Renal pelvis (tissue), 1 donor: ENCODE measurements at regions not wholly inside any gene's neighbourhood (a gene's known extent, or its start where the extent isn't known, plus 50 kb on each side); places are given as distances from the start of the nearest gene placed in this dataset.

Source experiments
- DNase-seq: peaks from one replicate; pipeline ENCODE4 v3.0.0-alpha.2; 2013

- no peak for DNase-seq
Observed at GRCh38 chr19:28972058-28972852, 240.7 kb downstream of the UQCRFS1 start.

GRCh38 chr19:28971513-28971912 lies 241.4 kb downstream of the UQCRFS1 start:
- no peak for DNase-seq

DNA sequence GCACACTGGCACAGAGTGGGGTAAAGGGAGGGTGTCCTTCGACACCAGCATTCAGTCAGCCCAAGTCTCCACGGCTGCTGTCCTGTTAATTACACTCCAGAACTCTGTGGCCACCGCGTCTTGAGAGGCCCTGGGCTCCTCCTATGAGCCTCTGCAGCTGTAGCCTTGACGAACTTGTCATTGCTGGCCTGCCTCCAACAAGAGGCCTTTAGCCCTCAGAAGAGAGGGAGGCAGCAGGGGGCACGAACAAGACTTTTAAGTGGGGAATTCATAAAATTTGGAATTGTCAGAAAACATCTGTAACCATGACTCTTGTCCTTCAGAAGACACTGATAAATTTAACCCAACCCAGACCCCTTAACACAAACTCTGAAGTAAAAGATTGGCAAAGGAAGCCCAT lies 241.9 kb downstream of the UQCRFS1 start:
- peak; percentile 84 for DNase-seq

- no peak for DNase-seq
Observed at GRCh38 chr19:28968721-28969120, 244.2 kb downstream of the UQCRFS1 start.

GRCh38 chr19:28966737-28967399 lies 246.1 kb downstream of the UQCRFS1 start:
- no peak for DNase-seq

DNA sequence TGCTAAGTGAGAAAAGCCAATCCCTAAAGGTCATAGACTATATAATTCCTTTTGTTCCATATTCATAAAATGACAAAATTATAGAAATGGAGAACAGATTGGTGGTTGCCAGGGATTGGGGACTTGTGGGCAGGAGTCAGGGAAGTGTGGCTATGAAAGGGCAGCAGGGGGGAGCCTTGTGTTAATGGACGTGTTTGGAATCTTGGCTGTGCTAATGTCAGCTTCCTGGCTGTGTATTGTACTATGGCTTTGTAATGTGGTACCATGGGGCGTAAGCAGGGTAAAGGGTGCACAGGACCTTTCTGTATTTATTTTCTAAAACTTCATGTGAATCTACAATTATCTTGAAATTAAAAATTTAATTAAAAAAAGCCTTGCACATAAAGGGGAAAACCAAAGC lies 248.5 kb downstream of the UQCRFS1 start:
- no peak for DNase-seq

GRCh38 chr19:28963486-28964250 lies 249.3 kb downstream of the UQCRFS1 start:
- DNase-seq = no peak

- no peak for DNase-seq
Observed at GRCh38 chr19:28961772-28962500, 251.0 kb downstream of the UQCRFS1 start.

DNA sequence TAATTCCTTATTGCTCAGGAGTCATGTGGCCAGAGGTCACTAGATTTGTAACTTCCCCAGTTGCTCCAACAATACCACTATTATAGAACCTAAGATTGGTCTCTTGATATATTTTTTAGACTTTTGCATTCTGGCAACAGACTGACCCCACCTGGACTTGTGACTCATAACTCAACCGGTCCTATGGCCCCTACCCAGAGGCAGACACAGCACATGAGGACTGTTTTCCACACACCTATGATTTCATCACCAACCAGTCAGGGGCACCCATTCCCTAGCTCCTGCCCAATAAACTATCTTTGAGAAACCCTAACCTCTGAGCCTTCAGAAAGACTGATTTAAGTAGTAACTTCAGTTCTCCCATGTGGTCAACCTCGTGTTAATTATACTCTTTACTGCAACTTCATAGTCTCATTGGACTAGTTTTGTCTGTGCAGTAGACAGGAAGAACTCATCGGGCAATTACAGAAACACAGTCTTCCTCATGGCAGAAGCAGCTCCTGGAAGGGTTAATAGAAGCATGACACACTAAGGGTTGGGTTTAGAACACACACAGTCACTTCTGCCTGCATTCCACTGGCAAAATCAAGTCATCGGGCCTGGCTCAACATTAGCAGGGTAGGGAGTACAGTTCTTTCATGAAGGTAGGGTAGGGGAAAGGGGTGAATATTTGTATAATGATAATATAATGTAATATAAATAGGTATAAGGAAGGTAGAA lies 251.8 kb downstream of the UQCRFS1 start:
- no peak for DNase-seq

DNA sequence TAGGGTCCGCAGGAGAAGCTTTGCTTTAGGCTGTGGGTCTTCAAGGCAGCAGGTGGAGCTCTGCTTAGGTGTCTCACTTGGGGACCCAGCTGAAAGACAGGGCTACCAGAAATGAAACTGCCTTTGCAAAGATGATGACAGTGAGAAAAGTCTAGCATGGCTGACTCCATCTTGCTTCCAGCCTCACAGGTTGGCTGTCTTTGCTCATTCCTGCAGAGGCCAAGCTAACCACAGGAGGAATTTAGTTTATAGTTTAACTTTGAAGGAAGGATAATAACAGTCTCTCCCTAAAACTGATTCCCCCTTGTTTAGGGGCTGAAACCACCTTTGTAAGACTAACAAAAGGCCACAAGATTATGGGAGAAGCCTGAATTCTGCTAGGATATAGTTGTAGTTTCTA lies 252.4 kb downstream of the UQCRFS1 start:
- no peak for DNase-seq

DNA sequence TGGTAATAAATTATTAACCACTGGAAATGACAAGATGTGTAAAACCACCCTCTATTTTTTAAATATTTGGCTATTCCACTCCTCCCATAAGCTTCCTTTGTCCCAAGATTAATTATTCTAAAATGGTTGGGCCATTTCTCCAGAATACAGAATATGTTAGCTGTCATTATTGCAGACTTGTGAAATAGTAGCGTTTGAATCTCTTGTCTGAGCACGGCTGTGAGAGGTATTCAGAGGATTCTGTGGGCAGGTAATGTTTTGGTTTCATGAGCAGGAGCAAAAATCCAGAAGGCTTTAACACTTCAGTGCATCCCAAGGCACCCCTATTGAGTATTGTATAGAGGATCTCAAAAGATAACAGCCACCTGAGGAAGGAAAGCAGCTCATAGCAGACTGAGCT lies 256.0 kb downstream of the UQCRFS1 start:
- DNase-seq = no peak

DNA sequence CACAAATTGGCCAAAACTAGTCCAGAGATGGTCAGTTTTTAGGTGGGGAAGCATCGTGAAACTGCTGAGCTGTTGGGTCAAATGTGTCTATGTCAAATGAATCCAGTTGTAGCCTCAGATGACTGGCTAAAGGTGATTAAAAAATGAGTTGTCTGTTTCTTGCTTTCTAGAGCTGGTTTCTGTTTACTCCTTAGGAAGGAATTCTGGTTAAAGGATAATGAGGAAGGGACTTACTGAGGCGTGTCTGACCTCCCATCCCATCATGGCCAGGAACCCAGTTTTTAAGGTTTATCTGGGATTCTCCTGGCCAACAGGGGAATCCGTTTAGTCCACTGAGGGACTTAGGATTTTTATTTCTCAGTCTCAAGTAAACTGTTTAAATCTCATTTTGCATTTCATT lies 256.5 kb downstream of the UQCRFS1 start:
- DNase-seq = no peak

GRCh38 chr19:28949535-28949934 lies 263.4 kb downstream of the UQCRFS1 start:
- no peak for DNase-seq

- no peak for DNase-seq
Observed at GRCh38 chr19:28949027-28949426, 263.9 kb downstream of the UQCRFS1 start.

DNA sequence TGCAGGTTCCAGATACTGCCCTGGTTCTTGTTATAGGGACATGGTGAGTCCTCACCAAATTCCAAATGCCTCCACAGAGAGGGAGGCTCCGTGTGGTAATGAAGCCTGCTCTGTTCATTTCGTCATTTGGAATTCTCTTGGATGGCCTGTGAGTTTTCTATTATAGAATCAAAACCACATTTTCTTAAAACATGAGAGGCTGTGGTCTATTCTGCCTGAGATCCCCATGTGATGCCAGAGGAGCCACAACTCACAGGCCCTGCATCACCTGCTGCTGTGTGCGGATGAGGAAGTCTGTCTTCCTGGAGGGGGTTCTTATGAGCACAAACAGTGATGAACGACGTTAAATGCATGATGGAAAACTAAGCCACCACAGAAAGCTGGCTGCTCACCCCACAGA lies 264.4 kb downstream of the UQCRFS1 start:
- no peak for DNase-seq

GRCh38 chr19:28948026-28948425 lies 264.9 kb downstream of the UQCRFS1 start:
- DNase-seq = no peak

- DNase-seq = no peak
Observed at GRCh38 chr19:28943651-28944050, 269.3 kb downstream of the UQCRFS1 start.

- DNase-seq = no peak
Observed at GRCh38 chr19:28941833-28942232, 271.1 kb downstream of the UQCRFS1 start.

DNA sequence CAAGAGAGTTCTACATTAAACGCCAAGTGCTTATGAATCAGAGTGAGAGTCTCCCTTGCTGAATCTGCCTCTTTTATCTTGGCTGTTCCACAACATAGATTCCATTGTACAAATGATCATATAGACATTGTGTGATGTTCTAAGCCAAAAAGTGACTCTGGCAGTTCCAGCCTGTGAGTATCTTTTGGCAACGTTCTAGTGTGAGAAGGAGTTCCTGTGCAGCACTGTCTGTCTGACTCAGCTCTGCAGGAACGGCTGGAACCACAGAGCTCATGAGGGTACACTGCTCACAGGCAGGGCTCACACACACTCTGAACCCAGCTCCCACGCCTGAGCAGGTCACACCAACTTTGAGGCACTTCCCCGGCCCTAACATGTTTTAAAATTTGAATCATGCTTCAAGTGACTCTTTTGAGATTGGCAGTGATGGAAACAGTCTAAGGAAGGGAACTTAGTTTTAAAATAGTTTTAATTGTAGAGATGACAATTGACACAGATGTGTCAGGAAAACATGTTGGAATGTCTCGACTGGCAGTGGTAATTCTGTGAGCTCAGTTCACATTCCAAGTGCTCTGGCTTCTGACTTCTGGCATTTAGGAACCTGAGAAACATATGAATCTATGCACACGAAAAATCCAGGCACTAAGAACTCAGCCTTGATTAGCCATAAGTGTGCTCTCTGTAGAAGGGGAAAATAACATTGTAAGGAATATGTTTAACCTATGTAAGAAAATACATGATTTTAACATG lies 272.0 kb downstream of the UQCRFS1 start:
- DNase-seq = no peak

GRCh38 chr19:28939236-28939635 lies 273.7 kb downstream of the UQCRFS1 start:
- no peak for DNase-seq

GRCh38 chr19:28936001-28936400 lies 276.9 kb downstream of the UQCRFS1 start:
- no peak for DNase-seq
